ENCODE measurements at regions not wholly inside any gene's neighbourhood (a gene's known extent, or its start where the extent isn't known, plus 50 kb on each side); places are given as distances from the start of the nearest gene placed in this dataset.

GRCh38 chr1:168640836-168641235 is 64.4 kb downstream of the XCL1 start:
- H3K27ac ChIP-seq, result no peak overlapping the region
- TF ChIP-seq CTCF (conservative IDR thresholded peaks at IDR 0.05), result no peak
- TF ChIP-seq ZFX (IDR thresholded peaks at IDR 0.05), result no peak

- H3K27ac ChIP-seq, result no peak overlapping the region
- no peak for TF ChIP-seq CTCF (conservative IDR thresholded peaks at IDR 0.05)
These were observed 66.7 kb downstream of the XCL1 start for GRCh38 chr1:168643152-168643551.

Data from C4-2B (cell line).